AG09309 (cell line): ENCODE measurements at regions not wholly inside any gene's neighbourhood (a gene's known extent, or its start where the extent isn't known, plus 50 kb on each side); places are given as distances from the start of the nearest gene placed in this dataset.

Experiments
- DNase-seq: peaks from one replicate; pipeline ENCODE4 v3.0.0-alpha.2; 2010; ENCODE audit warnings: low read depth
- H3K4me3 ChIP-seq: 2 replicates; pipeline ENCODE4 v1.5.1; 2011; ENCODE audit warnings: mild to moderate bottlenecking, low read depth, low read length, moderate library complexity; ENCODE audit not compliant: control insufficient read depth
- CTCF ChIP-seq: IDR thresholded peaks from 2 replicates; pipeline ENCODE4 v1.5.1; 2011; ENCODE audit warnings: mild to moderate bottlenecking, low read depth, low read length, inconsistent platforms; ENCODE audit not compliant: insufficient read depth, control insufficient read depth; ENCODE audit errors: missing control alignments

- H3K4me3 ChIP-seq: no peak overlapping the region
- DNase-seq: no peak
- no peak for TF ChIP-seq CTCF
Measured at GRCh38 chr3:27986234-27986879, 255.1 kb upstream of the CMC1 start.

- no peak for TF ChIP-seq CTCF
- no peak for DNase-seq
Measured at GRCh38 chr3:27990324-27990723, 251.1 kb upstream of the CMC1 start.

DNA sequence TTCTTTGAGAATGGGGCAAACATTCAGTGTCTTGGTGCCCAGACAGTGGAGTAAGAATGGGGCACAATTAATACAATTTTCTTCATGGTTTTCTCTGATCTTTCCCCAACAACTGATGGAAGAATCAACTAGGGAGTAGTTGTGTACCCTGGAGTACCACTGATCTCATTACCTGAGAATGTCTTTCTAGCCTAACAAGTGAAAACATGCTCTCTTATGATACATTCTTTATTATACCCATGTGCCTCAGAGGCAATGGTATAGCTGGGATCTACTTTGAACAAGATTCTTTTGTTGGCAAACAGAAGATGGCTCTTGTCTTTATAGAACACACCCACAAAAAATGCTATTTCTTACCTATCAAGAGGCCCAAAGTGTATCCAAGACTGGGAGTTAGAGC is 250.6 kb upstream of the CMC1 start:
- no peak overlapping the region for H3K4me3 ChIP-seq
- DNase-seq: no peak
- no peak for TF ChIP-seq CTCF

More at GRCh38 chr3:27990324-27990723, 251.1 kb upstream of the CMC1 start:
- H3K4me3 ChIP-seq: no peak overlapping the region

- DNase-seq: no peak
- no peak overlapping the region for H3K4me3 ChIP-seq
- TF ChIP-seq CTCF: no peak
Measured at GRCh38 chr3:27993051-27993450, 248.4 kb upstream of the CMC1 start.

GRCh38 chr3:28000608-28001007 is 240.8 kb upstream of the CMC1 start:
- no peak overlapping the region for H3K4me3 ChIP-seq
- TF ChIP-seq CTCF: no peak
- DNase-seq: no peak

DNA sequence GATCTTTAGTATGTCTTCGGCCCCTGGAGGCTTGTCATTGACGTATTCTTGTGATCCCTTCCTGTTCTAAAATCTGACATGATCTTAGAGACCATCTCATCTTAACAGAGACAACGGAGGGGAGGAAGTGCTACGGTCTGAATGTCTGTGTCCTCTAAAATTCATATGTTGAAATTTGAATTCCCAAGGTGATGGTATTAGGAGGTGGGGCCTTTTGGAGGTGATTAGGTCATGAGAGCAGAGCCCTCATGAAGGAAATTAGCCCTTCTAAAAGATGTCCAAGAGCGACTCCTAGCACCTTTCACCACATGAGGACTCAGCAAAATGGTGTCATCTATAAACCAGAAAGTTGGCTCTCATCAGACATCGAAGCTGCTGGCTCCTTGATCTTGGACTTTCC is 233.2 kb upstream of the CMC1 start:
- TF ChIP-seq CTCF: no peak
- no peak overlapping the region for H3K4me3 ChIP-seq
- DNase-seq: no peak

GRCh38 chr3:28012830-28013229 is 228.6 kb upstream of the CMC1 start:
- DNase-seq: no peak
- no peak for TF ChIP-seq CTCF
- H3K4me3 ChIP-seq: no peak overlapping the region
